Breast epithelium (tissue), 4 donors: ENCODE measurements at regions not wholly inside any gene's neighbourhood (a gene's known extent, or its start where the extent isn't known, plus 50 kb on each side); places are given as distances from the start of the nearest gene placed in this dataset.

ENCODE experiments used
- DNase-seq, 2 donors: peaks; one replicate each; pipeline ENCODE4 v3.0.0-alpha.2; 2019; ENCODE audit warnings: low spot score in 2 of 2
- H3K27ac ChIP-seq, 2 donors: fragments of 200-600 bp; sonication (generic) in 1 of 2; one replicate each; pipeline ENCODE4 v1.5.1; 2016 to 2019; ENCODE audit warnings: mild to moderate bottlenecking in 1 of 2
- H3K27me3 ChIP-seq, 2 donors: fragments of 200-600 bp; sonication (generic) in 1 of 2; one replicate each; pipeline versions ENCODE4 v1.5.1 to v1.6.0; 2017 to 2019; ENCODE audit warnings: control low read depth in 1 of 2, mild to moderate bottlenecking in 1 of 2
- H3K36me3 ChIP-seq: fragments of 200-600 bp; one replicate; pipeline ENCODE4 v1.5.1; 2019
- H3K4me1 ChIP-seq, 2 donors: fragments of 200-600 bp; sonication (generic); one replicate each; pipeline ENCODE4 v1.5.1; 2016 to 2019; ENCODE audit warnings: control low read depth in 1 of 2
- H3K4me3 ChIP-seq, 3 donors: fragments of 200-600 bp; sonication (generic); 1 replicate in 2 of 3; 2 replicates in 1 of 3; pipeline ENCODE4 v1.5.1; 2016 to 2019; ENCODE audit warnings: mild to moderate bottlenecking in 3 of 3, moderate library complexity in 2 of 3
- H3K9me3 ChIP-seq, 2 donors: fragments of 200-600 bp; sonication (generic) in 1 of 2; one replicate each; pipeline ENCODE4 v1.5.1; 2016 to 2019; ENCODE audit warnings: control low read depth in 1 of 2
- CTCF ChIP-seq, 3 donors: fragments of 450-650 bp; IDR thresholded peaks; one replicate each; pipeline ENCODE4 v1.5.1; 2016 to 2017; ENCODE audit warnings: antibody characterized with exemption in 3 of 3, mild to moderate bottlenecking in 3 of 3, moderate library complexity in 3 of 3
- POLR2A ChIP-seq: fragments of 450-650 bp; IDR thresholded peaks from one replicate; pipeline ENCODE4 v1.6.1; 2016; ENCODE audit warnings: antibody characterized with exemption, mild to moderate bottlenecking, moderate library complexity
- POLR2AphosphoS5 ChIP-seq, 3 donors: sonication (generic); formaldehyde crosslinking; IDR thresholded peaks; one replicate each; pipeline ENCODE4 v1.6.1; 2017; ENCODE audit warnings: antibody characterized with exemption in 3 of 3
- intact Hi-C: fragments of 100-400 bp; cut with DNase I; formaldehyde crosslinking; loops from one replicate; pipeline ENCODE4 v1.15.1; 2023; ENCODE audit warnings: low total_unique reads

GRCh38 chr5:167823405-167823804 lies 468.0 kb upstream of the WWC1 start:
- H3K27me3 ChIP-seq, result no peaks in the 10 kb centered on the region
- no peak for DNase-seq
- TF ChIP-seq CTCF (IDR thresholded peaks at IDR 0.05) (no peak), POLR2A (no peak), POLR2AphosphoS5 (IDR thresholded peaks at IDR 0.05) (no peak)
- H3K4me1 ChIP-seq, result no peaks in the 10 kb centered on the region
- H3K9me3 ChIP-seq, result no peaks in the 10 kb centered on the region
- no peak overlapping the region for H3K27ac ChIP-seq
- intact Hi-C loops, result no loop called here
- H3K36me3 ChIP-seq, result no peaks in the 10 kb centered on the region
- H3K4me3 ChIP-seq, result no peak overlapping the region

DNA sequence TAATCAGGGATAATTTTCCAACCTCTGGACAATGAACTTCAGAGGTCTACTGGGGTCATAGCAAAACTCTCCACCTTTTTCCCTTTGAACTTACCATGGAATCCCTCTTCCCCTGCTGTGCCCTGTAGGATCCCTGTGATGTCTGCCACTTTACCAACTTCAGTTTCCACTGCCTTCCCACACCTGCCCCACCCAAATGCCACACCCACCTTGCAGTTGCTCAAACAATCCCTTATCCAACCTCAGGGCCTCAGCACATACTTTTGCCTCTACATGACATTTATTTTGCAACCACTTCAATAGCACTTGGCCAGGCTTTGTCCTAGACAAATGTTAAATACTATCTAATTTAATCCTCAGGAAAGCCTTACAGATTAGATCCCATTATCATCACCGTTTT lies 463.7 kb upstream of the WWC1 start:
- TF ChIP-seq POLR2AphosphoS5 (IDR thresholded peaks at IDR 0.05) (no peak), POLR2A (no peak), CTCF (IDR thresholded peaks at IDR 0.05) (no peak)
- intact Hi-C loops, result no loop called here

DNA sequence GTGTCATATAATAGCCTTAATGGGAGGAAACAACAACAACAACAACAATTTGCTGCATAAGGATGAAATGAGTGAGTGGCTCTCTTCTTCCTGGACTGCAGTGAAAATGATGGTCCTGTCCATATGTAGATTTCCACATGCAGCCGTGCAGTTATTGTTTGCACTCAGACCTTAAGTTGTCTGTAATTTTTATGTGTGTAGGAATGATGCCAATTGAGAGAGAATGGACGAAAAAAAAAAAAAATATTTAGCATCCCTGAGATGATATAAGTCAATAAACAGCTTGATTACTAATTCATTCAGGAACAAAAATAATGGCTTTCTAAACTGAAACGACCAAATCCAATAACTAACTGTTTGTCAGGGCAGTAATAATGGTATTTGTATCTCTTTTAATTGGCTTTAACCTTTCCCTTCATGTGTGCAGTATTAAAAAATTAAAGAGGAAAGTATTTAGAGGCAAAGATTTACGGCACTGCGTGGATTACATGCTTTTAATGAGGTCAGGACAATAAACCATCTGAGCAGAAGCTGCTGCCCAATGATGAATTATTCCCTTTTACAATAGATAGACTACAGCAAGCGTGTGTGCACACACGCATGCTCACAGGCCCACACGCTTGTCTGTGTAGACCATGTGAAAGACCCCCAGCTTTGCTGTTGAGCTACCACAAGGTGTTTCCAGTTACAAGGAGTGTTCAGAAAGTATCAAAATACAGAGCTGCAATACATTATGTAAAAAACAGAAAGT lies 459.5 kb upstream of the WWC1 start:
- DNase-seq, result no peak
- intact Hi-C loops, result no loop called here
- no peak for TF ChIP-seq CTCF (IDR thresholded peaks at IDR 0.05)
- TF ChIP-seq POLR2A, result no peak
- no peak for TF ChIP-seq POLR2AphosphoS5 (IDR thresholded peaks at IDR 0.05)
- no peaks in the 10 kb centered on the region for H3K27me3 ChIP-seq
- no peaks in the 10 kb centered on the region for H3K36me3 ChIP-seq
- H3K27ac ChIP-seq, result no peak overlapping the region
- no peaks in the 10 kb centered on the region for H3K4me1 ChIP-seq
- H3K9me3 ChIP-seq, result no peaks in the 10 kb centered on the region
- no peak overlapping the region for H3K4me3 ChIP-seq

More for the DNA sequence above, 463.7 kb upstream of the WWC1 start:
- Histone ChIP-seq H3K36me3 (no peaks in the 10 kb centered on the region), H3K4me3 (no peak overlapping the region), H3K9me3 (no peaks in the 10 kb centered on the region), H3K27me3 (no peaks in the 10 kb centered on the region), H3K27ac (no peak overlapping the region), H3K4me1 (no peaks in the 10 kb centered on the region)
- DNase-seq, result no peak

DNA sequence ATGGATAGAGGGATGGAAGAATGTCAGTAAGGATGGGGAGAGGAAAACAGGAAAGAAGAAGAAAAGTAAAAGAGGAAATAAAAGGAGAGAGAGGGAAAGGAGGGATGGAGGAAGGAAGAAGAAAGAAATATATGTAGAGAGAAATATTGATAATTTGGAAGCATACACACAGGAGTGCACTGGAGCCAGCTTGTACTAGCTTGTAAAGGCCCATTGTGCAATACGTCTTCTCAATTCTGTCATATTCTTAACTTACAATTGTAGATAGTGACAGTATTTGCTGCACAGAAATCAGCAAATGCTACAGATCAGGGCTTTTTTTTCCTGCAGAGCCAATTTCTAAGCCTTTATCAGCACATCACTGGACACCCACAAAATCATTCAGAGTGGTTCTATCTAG lies 458.8 kb upstream of the WWC1 start:
- TF ChIP-seq POLR2A, result no peak
- no peak for TF ChIP-seq POLR2AphosphoS5 (IDR thresholded peaks at IDR 0.05)
- TF ChIP-seq CTCF (IDR thresholded peaks at IDR 0.05), result no peak
- H3K27me3 ChIP-seq, result no peaks in the 10 kb centered on the region
- H3K9me3 ChIP-seq, result no peaks in the 10 kb centered on the region
- no peaks in the 10 kb centered on the region for H3K36me3 ChIP-seq
- DNase-seq, result no peak
- no peaks in the 10 kb centered on the region for H3K4me1 ChIP-seq
- H3K27ac ChIP-seq, result no peak overlapping the region
- no peak overlapping the region for H3K4me3 ChIP-seq
- intact Hi-C loops, result no loop called here

- intact Hi-C loops, result no loop called here
Measured at GRCh38 chr5:167833456-167833855, 458.0 kb upstream of the WWC1 start.

More at GRCh38 chr5:167833456-167833855, 458.0 kb upstream of the WWC1 start:
- Histone ChIP-seq H3K9me3 (no peaks in the 10 kb centered on the region), H3K27ac (no peak overlapping the region), H3K4me3 (no peak overlapping the region), H3K27me3 (no peaks in the 10 kb centered on the region), H3K4me1 (no peaks in the 10 kb centered on the region), H3K36me3 (no peaks in the 10 kb centered on the region)
- DNase-seq, result no peak
- TF ChIP-seq POLR2AphosphoS5 (IDR thresholded peaks at IDR 0.05) (no peak), CTCF (IDR thresholded peaks at IDR 0.05) (no peak), POLR2A (no peak)
